ENCODE measurements at regions not wholly inside any gene's neighbourhood (a gene's known extent, or its start where the extent isn't known, plus 50 kb on each side); places are given as distances from the start of the nearest gene placed in this dataset.

- peak; percentile 43 for DNase-seq (ENCODE audit: low read depth)
- no peak overlapping the region for H3K4me3 ChIP-seq (ENCODE audit: low read depth, low read length)
- no peak for TF ChIP-seq CTCF (IDR thresholded peaks at IDR 0.05; ENCODE audit: control insufficient read depth, extremely low read depth, insufficient read depth)
Observed at GRCh38 chr3:167091226-167091625, 288.9 kb downstream of the ZBBX start.

- no peak overlapping the region for H3K4me3 ChIP-seq (ENCODE audit: low read depth, low read length)
- DNase-seq (ENCODE audit: low read depth): no peak
- no peak for TF ChIP-seq CTCF (IDR thresholded peaks at IDR 0.05; ENCODE audit: control insufficient read depth, extremely low read depth, insufficient read depth)
Observed at GRCh38 chr3:167084545-167084944, 295.6 kb downstream of the ZBBX start.

- H3K4me3 ChIP-seq (ENCODE audit: low read depth, low read length): no peak overlapping the region
- no peak for TF ChIP-seq CTCF (IDR thresholded peaks at IDR 0.05; ENCODE audit: control insufficient read depth, extremely low read depth, insufficient read depth)
- DNase-seq (ENCODE audit: low read depth): no peak
Observed at GRCh38 chr3:167078070-167078622, 302.0 kb downstream of the ZBBX start.

- no peak overlapping the region for H3K4me3 ChIP-seq (ENCODE audit: low read depth, low read length)
Observed at GRCh38 chr3:167067787-167068161, 312.3 kb downstream of the ZBBX start.

GRCh38 chr3:167066977-167067786, 312.9 kb downstream of the ZBBX start:
- H3K4me3 ChIP-seq (ENCODE audit: low read depth, low read length): no peak overlapping the region
- peak; percentile 26 for DNase-seq (ENCODE audit: low read depth)
- TF ChIP-seq CTCF (IDR thresholded peaks at IDR 0.05; ENCODE audit: control insufficient read depth, extremely low read depth, insufficient read depth): no peak

More at GRCh38 chr3:167067787-167068161, 312.3 kb downstream of the ZBBX start:
- TF ChIP-seq CTCF (IDR thresholded peaks at IDR 0.05; ENCODE audit: control insufficient read depth, extremely low read depth, insufficient read depth): no peak
- no peak for DNase-seq (ENCODE audit: low read depth)

- no peak overlapping the region for H3K4me3 ChIP-seq (ENCODE audit: low read depth, low read length)
- no peak for TF ChIP-seq CTCF (IDR thresholded peaks at IDR 0.05; ENCODE audit: control insufficient read depth, extremely low read depth, insufficient read depth)
- DNase-seq (ENCODE audit: low read depth): no peak
Observed at GRCh38 chr3:167057581-167057980, 322.5 kb downstream of the ZBBX start.
